NCI-H1105 treated with DMSO at 0.1 percent for 48 hours (cell line): ENCODE measurements at regions not wholly inside any gene's neighbourhood (a gene's known extent, or its start where the extent isn't known, plus 50 kb on each side); places are given as distances from the start of the nearest gene placed in this dataset.

Source experiments
- DNase-seq: peaks from one replicate; lab custom pipeline; 2025; lab: John Stamatoyannopoulos, UW

DNA sequence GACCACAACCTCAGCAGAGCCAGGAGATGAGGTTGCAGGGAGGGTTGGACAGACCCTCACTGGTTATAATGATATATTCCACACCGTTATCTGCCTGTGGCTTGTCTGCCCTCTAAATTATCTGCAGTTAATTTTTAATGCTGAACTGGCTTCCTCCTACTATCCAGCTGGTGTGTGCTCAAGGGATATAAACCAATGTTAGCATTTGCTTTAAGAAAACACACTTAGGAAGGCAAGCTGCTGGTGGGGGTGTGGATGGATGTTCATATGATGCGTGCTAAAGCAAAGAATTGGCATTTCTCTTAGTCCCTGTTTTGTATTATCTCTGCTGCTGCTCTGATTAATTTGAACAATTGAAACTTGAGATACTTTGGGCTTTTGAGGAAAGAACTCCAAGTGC lies 132.2 kb upstream of the NPVF start:
- peak; percentile 65 for DNase-seq

DNA sequence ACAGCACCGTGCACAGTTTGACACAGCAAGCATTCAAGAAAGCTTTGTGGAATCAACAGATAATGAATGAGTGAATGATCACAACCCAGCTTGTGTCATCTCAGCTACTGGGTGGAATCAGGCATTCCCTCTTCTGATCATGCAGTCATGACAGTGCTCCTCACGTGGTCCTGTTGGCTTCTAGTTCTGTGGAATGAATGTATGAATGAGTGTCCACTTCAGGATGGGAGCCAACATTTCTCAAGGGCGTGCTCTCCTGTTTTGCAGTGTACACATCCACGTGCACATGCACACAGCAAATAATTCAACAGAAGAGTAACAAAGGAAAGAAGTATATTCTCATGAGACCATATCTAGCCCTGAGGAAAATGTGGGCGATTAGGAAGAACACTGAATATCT lies 133.1 kb upstream of the NPVF start:
- DNase-seq, result no peak

DNA sequence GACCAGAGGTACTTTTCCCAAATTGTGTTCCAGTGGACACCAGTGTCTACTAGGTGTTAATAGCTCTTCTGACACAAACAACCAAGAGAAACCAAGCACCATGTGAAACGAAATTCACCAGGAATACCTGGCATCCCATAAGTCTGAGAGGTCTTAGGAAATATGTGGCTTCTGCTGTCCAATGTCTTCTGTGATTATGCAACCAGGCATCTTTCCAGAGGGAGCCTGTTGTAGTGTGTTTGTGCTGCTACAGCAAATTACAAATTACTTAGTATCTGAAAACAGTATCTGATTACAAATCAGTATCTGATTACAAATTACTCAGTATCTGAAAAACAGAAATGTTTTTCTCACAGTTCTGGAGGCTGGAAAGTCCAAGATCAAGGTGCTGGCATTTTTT lies 133.6 kb upstream of the NPVF start:
- DNase-seq, result no peak

DNA sequence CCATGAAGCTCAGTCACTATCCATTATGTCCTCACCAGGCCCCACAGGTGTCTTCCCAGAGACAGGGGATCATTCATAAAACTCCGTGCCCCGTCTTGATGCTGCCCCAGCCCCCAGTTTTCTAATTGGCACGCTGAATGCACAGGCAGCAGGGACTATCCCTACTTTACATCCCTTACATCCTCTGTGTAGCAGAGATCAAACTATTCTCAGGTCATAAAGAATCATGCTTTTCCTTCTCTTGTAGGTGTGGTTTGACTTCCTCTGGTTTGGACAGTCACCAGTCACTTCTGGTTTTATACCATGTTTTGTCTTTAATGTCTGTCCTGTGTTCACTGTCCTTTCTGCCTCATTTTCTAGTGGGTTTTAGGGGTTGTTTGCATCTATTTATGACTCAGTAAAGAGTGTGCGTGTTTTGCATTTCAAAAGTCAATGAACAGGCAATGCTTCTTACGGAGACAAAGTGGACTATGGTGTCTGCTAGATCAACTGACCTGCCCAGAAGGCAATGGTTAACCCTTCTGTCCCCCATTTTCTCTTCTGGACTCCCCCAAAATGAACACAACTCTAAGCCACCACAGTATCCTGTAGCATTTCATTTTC lies 140.4 kb upstream of the NPVF start:
- no peak for DNase-seq

DNA sequence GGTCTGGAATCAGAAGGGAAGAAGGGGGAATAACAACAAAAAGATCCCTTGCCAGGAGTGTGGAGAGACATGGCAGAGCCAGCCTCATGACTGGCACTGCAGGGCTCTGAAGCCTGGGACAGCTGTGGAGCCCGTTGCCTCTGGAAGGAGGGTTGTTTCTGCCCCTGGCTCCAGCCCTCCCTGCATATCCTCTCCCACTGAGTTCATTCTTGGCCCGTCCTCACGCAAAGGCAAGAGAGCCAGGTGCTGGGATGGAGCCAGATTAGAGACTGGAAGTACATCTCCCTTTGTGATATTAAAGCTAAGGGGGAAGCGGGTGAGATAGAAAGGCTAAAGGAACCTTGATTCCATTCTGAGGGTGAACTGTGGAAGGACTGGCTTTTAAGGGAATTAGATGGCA lies 141.5 kb upstream of the NPVF start:
- DNase-seq, result no peak

DNA sequence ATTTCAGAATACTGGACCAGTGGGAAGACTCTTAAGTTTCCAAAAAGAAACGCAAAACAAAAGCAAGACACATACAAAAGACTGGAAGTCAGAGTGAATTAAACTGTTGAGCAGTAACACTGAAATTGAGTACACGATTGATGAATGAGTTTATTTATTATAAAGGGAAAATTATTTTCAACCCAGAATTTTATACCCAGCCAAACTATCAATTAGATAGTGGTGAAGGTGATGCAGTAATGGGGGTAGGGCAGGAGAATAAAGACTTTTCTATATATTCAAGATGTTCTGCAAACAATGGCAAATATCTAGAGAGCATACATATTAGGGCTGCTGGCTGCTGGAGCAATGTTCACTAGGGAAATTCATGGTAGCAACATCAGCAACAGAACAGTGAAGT lies 143.7 kb upstream of the NPVF start:
- DNase-seq, result no peak

DNA sequence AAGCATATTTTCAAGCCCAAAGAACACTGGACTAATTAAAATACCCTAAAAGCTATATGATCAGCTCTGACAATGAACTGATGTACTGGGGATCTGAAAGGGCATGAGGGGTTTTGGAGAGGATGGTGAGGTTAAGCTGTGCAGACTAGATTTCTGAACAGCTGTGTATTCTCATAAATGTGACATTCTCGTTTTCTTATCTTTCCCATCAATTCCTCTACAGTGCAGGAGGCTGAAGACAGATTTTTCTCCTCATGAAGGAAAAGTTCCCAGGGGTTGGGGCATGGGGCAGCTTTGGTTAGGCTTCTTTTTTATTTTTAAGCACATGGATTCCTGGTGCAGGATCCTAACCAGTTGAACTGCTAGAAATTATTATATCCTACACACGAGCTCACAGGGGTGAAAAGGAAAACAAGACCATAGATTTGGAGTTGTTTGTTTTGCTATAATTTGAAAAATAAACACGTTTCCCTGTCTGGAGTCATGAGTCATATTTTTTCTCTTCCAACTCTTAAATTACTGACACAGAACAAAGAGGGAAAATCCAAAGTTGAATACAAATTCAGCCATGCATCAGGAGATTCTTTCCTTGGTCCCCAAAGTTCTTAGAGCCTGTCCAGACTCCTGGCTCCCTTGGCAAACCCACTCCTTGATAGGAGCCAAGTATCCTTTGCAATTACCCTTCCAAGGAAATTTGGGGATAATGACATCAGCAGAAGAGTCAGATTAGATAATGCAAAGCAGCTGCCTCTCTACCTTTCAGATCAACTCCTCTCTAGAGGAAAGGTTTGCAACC lies 147.7 kb upstream of the NPVF start:
- DNase-seq, result no peak

DNA sequence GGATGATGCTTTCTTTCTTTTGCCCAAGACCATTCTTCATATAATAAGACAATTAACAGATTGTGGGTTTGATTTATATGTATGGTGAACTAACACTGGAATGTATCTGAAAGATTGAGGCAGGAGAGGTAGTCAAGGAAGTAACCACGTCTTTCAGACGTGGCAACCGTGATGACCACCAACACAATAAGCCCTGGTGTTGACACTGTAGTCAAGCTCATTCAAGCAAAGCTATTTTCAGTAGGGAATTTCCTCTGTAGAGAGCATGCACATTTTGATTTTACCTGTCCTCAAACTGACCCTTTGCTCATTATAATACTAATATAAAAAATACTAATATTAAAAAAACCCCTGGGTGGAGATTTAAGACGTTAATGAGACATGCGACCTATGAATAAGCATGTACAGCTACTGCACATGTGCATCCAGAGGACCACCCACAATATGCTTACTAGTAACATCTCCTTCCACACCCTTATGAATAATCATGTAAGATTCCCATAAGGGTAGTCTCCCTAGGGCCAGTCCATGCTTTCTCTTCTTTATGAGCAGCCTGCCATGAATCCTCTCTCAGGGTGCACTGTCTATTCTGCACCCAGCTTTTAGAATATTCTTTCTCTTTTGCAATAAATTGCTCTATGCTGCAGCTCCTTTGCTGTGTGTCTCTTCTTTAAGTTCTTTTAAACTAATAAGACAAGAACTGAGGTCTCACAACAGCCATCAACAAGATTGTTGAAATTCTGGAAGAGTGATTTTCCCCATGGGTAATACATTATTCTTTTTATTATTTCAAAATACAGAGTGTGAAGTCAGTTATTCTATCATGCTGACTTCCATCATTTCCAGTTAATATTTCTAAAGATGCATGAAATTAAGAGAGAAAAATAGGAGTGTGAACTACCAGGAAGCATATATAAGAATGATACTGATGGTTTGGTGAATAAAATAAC lies 151.3 kb upstream of the NPVF start:
- DNase-seq, result no peak

DNA sequence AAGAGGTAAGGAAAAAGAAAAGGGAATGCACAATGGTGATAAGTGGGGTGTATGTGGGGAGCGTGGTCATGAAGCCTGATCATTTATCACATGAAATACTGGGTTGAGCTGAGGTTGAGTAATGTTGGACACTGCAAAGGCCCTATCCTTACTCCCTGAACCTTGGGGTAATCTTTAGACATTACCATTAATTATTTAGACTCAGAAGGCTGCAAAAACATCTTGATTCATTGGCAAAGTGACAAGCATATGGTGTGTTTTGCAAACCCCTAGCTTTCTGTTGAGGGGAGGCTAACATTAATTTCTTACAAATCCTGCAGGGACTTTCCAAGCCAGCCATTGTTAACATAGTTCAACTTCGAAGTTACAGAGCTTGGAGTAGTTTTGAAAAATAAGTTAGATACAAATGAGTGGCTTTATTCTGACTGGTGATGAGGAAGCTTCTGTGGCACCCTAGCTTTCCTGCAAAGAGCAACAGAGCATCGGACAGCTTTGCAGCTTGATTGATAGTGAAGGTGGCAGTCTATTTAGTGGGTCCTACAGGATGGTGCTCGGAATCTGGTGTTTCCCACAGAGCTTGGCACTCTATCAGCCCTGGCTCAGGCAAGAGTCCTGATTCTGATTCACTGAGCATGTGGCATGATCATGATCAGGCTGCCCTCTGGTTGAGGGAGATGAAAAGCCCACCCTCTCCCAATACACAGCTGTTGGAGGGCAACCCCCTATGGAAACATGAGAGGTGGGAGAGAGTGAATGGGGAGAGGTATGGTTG lies 153.7 kb upstream of the NPVF start:
- no peak for DNase-seq

DNA sequence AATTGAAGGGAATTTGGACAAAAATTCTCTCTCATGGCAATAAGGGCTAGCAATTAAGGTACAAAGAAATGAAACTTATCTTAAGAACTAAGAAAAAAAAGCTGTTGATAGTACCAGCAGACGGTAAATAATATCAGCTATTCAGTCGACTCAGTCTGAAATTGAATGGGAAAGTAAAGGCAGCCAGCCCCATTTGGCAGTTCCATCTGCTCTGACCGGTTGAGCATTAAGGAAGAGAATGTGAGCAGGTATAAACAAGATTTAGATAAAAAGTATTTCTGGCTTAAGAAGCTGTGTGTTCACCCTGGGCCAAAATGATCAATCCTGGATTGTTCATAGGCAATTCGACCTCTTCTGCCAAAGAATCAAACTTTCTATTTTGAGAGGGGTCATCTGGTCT lies 154.6 kb upstream of the NPVF start:
- no peak for DNase-seq

DNA sequence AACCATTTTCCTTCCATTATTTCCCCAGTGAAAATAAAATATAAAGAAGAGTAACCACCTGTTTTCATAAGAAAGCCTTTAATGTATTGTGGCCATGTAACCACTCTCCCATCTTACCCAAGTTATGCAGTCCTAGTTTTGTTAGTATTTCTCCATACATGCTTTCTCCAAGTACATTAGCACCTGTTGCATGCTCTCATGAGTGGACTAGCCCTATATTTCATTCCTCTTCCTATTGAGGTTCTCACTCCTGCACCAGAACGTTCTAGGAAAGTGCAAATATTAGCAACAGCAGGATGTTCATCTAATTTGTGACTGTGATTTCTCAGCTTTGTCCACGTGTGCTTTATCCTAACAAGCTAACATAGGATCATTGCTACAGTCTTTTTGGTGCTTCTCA lies 155.1 kb upstream of the NPVF start:
- no peak for DNase-seq

DNA sequence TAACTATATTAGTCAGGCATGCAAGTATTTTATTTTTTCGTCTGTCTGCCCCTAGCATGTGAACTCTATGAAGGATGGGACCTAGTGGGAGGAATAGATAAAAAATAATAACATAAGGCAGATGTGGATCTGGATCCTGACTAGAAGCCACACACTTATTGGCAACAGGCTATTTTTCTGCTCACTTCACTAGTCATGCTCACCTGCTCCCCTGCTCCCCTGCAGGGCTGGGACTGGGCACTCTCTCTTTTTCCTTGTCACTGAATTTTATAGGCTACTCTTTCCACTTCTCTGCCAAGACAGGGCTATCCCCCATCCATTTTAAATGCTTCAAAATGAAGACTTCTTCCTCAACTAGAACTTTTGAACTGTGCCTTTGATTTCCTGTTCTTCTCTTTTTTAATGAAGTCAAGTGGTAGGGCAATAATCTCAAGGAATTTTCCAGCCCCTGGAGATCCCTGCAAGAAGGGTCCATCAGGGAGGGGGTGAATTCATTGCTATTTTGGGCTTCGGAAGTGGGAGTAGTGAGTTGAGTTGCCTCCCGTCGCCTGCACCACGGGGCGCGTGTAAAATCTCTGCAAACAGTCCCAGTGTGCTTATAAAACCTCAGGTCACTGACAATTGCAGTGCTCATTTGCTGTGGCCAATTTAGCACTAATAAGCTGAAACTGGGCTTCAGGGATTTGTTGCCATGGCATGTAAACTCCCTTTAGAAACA lies 156.7 kb upstream of the NPVF start:
- no peak for DNase-seq

DNA sequence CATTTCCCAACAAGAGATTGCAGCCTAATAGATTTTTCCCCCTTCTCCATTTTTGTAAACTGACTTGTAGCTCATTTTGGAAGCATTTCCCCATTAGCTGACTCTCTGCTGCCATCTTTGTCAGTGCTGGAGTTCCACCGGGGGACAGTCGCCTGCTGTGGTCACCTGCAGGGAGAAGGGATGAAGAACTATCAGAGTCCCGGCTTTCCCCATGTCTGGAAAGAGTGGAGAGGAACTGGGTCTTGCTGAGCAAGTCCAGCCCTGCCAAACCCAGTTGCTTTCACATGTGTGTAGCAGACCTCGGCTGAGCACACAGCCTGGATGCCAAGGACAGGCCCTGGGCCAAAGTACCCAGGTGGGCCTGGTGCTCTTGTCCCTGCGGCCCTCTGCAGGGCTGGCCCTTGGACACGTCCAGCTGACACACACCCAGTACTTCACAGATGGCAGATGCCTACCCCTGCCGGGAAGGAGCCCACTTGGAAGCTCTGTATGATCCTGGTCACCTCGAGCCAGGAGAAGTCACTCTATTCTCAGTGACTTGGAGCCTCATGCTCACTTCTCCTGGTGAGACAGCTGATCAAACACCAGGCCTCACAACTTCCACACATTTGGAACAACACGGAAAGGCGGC lies 157.3 kb upstream of the NPVF start:
- no peak for DNase-seq

DNA sequence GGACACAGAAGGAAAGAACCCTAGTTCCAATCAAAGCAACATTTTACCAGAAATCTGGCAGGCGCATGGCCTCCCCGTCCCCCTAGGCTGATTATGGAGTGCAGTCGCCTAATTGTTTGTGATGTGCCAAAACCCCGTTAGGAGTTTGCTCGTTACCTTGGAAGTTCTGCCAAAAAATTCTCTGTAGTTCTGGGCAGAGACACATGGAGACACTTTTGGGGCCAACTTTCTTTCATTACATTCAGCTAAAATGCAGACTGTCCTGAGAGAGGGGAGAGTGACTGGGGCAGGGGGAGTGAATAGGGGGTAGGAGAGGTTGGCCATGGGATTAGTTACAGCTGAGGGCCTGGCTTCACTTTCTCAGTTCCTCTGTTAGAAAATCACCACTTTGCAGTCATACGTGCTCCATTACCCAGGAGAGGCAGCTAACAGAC lies 158.0 kb upstream of the NPVF start:
- no peak for DNase-seq

DNA sequence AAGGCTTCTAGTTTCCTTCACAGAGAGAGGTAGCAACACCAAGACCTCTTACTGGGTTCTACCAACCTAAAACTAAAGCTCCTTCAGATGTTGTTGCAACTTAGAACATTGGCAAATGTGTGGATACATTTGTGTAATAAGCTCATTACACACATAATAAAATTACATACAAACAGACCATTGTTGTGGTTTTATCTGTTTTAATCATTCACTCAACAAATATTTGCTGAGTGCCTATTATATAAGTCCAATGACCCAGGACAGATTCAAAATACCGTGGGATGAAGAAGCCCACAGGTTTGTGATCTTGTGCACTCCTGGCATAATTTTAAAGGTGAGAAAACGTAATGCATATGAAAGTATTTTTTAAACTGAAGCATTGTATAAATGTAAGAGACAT lies 160.4 kb upstream of the NPVF start:
- DNase-seq, result no peak

DNA sequence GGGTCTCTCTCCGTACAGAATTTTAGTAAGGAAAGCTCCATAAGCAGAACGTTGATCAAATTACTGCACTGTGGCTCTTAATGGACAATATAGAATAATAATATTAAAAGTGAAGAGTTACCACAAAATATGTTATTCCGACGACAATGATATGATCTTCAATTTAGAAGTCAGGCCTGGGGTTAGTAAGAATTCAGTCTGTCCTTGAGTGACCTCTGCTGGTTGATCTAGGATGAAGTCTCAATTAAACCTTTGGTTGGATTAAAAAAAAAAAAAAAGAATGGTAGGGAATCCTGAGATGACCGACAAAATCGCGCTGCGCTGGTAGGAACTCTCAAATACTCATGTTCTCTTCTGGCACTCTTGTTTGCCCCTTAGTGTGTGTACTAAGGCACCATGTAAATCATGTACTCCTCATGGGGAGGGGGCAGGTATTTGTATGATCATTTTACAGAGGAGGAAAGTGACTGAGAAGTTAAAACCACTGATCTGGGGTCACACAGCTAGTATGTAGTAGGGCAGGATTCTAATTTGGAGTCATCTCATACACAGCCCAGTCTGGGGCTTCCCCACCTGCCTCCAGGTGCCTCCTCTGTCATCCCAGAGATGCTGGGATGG lies 161.3 kb upstream of the NPVF start:
- peak; percentile 78 for DNase-seq

DNA sequence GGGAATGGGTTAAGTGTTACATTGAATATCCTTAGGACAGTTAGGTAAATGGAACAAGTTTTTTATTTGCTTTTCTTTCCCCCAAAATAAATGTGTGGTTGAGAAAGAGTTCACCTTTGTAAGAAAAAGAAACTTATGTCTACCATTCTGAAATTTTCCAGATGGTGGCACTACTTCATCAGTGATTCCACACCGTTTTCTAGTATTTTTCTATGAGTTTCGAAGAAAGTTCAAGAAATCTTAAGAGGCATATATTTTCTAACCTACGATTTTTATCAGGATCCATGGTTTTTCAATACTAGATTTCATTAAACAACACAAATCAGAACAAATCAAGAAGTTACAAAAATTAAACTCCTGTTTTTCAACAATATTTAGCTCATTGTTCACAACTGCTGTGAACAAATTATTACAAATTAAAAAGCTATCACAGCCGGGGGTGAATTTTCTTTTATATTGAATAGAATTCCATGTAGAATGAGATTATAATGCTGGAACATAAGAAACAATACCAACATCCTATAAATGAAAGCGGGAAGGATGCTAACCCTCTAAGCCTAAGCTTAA lies 163.1 kb upstream of the NPVF start:
- DNase-seq, result peak; percentile 46

DNA sequence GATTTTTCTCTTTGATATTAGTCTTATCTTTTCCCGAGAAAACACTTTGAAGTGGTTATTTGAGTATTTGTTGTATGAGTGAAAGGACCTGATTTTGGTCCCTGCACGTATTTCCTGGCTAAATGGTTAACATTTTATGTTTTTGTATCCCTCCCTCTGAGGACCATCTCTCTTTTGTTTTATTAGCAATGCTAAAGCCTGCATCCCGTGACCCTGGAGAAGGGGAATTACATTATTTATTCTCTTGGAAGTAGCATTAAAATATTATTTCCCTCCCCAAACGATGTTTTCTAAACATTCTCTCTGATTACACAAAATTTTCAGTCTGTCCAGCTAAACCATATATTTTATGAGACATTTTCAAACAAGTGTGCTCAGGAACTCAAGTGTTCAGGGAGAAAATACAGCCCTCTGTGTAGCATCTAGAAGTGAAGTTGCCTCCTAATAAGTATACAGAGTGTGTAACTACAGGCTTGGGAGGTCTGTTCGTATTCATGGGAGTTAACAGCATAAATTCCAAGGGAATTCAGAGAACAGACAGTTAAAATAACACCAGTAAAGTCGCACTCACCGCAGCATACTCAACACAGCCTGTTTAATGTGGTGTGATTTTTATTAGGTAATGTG lies 163.8 kb upstream of the NPVF start:
- DNase-seq, result no peak

DNA sequence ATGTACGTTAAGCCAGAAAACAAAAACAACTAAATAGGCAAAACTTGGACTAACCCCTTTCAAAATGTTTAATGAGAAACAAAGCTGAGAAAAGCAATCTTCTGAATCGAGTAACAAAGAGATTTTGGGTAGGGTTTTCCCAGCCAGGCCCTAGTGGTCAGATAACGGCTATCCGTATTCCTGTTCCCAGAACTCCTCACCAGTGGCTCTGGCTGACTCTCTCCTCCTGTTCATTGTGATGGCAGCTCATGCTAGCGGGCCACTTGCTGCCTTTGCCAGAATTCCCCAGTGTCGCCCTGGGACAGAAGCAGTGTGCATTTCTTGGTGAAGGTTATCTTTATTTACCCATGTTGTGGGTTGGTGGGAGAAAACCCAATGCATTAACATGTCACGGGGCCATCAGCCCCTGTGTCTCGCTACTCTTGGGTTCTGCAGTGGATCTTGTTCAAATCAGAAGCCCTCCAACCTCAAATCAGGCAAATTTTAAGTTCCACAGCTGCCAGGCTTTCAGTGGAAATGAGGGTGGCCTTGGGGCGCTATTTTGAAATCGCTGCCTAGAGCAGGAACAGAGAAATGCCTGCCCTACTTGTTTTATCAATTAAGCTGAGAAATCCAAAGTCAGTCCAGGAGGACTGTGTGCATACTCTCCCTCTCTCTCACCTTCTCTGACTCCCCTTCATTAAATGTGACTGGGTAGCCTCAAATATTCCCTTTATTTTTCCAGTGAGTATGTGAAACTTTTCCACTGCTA lies 164.5 kb upstream of the NPVF start:
- no peak for DNase-seq
